CMK (cell line): ENCODE measurements at regions not wholly inside any gene's neighbourhood (a gene's known extent, or its start where the extent isn't known, plus 50 kb on each side); places are given as distances from the start of the nearest gene placed in this dataset.
"Not testable (repeated sequence)": the region's sequence is repeated elsewhere in the genome, so short reads cannot be mapped to it uniquely, and the experiment has no call there.

Source experiments
- DNase-seq: peaks from one replicate; pipeline ENCODE4 v3.0.0-alpha.2; 2010; ENCODE audit warnings: low read depth

DNA sequence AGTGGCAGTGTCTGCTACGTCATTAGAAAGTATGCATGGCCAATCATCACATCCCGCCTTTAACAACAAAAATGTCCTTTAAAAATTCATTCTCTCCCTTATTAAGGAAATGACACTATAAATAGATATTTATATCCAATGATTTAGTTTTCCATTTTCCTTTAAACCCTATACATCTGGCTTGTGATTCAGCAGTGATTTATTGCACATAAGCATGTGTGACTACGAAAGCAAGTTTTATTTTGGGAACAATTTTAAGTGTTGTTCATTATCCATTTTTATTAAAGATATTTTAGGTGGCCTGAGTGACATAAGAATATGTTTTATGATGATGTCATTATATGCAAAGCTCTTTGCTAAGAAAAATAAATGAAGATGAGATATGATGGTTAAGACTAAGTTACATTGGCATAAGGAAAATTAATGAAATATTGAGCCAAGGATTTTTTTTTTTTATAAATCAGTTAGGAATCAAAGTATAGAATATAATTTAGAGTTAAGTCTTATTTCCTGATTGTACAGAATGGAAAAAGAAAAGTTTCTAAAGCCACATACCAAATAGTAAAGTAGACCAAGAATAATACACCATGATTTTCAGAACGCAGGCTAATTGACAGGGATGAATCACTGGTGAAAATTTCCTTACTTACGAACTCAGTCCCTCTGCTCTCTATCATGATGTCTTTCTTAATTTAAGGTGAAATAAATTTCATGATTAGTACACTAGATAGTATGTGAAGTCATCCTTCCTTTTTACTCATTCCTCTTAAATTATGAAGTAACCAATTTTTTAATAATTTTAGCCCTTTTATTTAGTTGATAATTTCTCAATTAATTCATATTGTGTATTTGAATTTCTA is 822.4 kb downstream of the FAT4 start:
- no peak for DNase-seq

DNA sequence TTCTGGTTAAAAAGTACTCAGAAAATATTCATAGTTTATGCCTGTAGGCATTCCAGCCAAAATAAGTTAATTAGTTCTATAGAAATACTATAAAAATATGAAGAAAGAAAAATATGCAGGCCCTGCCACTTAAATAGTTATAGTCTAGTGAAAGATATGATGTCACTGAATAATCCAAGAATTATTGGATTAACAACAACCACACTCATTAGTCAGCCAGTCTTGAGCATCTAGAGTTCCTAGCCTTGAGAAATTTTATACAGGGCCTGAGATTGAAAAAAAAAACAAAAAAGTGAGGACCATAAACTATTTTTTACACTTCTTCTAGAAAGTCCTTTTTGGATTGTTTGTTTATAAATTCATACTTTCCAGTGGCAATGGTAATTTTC is 823.0 kb downstream of the FAT4 start:
- DNase-seq, result no peak

DNA sequence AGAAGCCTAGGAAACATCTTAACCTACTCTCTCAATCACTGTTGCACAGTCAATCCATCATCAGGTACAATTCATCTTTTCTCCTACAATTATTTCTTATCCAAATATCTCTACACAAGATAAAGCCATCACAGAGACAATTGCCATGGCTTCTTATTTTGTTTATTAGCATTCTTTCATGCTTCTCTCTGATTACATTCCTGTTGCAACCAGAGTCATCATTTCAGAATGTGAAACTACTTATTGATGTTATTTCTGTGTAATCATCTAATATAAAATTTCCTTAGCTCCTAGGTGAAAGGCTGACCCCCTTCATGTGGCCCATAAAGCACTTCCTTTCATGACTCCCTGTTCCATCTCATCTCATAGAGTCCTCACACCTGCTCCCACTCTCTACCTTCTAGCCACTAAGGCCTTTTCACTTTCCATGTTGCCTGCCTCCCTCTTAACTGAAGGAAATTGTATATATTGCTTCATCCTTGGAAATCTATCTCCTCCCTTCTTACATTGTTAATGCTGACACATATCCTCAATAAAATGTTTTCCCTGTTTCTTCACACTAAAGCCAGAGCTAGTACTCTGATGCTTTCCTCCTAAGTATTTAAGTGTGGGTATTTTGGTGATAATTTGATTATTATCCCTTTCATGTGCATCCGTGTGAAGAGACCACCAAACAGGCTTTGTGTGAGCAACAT is 829.9 kb downstream of the FAT4 start:
- no peak for DNase-seq

DNA sequence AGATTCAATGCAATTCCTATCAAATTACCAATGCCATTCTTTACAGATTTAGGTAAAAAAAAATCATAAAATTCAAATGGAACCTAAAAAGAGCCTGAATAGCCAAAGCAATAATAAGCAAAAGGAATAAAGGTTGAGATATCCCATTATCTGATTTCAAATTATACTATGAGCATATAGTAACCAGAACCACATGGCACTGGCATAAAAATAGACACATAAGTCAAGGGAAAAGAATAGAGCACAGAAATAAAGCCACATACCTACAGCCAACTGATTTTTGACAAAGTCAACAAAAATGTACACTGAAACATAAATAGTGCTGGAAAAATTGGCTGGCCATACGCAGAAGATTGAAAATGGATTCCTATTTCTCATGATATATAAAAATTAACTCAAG is 853.7 kb downstream of the FAT4 start:
- no peak for DNase-seq

DNA sequence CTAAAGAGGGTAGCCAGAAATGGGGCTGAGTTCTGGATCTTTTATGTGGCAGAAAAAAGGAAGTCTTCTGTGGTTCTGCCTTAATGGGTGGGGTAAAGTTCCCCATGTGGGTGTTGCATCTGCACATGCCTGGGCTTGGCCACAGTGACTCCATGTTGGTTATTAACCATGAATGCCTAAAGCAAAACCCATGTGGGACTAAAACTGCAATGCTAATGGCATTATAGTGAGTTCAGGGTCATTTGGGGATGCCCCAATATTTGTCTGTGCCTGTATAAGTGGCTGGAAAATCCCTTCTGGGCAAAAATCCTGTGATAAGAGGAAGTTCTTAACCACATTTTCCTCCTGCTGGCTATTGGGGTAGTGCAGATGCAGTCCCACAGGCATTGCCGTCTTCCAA is 857.4 kb downstream of the FAT4 start:
- DNase-seq, result peak; percentile 15

DNA sequence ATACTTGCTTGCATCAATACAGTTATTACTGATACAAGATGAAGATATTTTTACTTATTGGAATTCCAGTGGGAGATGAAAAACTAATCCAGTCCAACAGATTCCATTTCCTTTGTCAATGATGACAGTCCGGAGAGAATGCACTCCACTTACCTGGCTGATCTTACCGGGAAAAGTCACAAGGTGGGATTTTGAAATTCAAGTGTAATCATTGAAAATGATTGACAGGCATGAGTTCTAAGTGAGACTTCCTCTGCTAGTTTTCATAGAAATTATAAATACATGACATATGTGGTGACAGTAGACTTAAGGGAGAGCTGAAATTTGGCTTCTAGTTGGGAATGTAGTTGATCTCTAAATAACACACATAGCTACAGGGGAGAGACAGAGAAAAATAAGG is 859.9 kb downstream of the FAT4 start:
- no peak for DNase-seq

DNA sequence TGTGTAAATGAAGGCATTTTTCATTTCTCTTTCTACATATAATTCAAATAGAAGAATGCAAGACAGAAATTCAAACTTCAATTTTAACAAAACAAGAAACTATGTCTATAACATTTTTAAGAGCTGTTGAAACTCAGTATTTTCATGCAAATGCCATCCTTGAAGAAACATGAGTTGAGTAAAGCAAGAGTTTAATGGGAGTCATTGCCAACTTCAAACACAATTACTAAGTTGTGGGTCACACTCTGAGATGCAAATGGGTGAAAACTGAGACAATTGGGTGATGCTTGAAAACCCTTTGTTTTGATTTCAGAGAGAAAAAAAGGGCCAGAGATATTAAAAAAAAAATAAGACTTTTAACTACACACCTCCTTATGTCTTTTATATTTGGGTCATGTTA is 865.9 kb downstream of the FAT4 start:
- DNase-seq, result no peak

DNA sequence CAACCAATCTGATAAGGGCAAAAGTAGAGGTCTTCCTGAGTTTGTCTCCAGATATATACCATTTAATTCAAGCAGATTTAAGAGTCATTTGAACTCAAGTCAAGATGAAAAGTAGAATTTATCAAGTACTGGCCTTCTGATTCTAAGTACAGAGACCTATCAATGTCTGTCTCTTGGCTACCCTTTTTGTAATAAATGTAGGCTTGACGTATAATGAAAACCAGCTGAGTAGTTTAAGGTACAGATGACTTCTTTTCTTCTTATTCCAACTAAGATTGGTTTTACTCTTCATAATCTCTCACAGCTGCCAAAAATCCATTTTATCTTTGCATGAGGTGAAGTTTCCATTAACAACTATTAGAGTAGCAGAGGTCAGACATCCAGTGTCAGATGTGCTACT is 867.6 kb downstream of the FAT4 start:
- no peak for DNase-seq

DNA sequence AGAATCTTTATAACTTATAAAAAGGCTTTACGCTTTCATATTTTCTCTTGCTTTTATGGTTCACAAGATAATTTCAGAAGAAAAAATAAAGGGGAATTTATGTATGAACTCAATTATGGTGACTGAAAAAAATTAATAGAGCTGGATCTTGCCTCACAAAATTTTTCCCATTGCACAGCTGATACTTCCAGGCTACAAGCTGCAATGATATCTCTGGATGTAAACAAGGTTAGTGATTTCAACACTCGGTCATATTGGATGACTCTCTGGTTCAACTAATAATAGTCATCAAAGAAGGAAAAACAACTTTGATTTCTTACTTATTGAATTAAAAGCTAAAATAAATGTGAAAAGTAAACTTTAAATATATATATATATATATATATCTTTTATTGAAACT is 868.0 kb downstream of the FAT4 start:
- DNase-seq, result no peak

DNA sequence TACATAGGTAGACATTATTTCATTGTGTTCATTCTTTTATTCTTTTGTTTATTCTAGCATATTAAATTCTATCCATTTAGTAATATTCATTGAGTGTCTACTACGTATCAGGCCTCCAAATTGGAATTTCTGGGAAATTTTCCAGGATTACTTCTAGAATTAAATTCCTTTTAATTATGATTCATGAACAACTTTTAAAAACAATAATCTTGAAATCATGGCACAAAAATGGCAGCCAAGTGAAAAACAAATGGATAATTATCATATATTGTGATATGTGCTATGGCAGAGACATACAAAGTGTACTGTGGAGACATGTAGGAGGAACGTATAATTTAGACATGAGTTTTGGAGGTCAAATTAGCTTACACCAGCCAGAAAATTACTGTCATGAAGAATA is 868.5 kb downstream of the FAT4 start:
- no peak for DNase-seq

DNA sequence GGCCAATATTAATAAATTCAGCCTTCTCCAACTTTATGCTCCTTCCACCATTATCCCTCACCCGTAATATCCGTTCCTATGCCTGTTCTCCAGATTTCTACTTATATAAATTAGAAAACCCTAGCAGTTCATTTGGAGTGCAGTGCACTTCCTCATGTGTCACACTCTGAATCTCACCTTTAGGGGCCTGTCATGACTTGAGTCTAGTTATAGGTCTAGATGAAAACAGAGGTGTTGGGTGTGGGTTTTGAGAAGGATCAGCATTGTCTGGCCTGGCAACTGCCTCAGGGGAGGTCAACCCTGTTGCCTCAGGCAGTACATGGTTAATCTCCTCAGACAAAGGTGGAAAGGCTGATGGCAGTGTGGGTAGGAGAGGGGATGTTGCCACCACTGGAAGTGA is 876.8 kb downstream of the FAT4 start:
- DNase-seq, result no peak

DNA sequence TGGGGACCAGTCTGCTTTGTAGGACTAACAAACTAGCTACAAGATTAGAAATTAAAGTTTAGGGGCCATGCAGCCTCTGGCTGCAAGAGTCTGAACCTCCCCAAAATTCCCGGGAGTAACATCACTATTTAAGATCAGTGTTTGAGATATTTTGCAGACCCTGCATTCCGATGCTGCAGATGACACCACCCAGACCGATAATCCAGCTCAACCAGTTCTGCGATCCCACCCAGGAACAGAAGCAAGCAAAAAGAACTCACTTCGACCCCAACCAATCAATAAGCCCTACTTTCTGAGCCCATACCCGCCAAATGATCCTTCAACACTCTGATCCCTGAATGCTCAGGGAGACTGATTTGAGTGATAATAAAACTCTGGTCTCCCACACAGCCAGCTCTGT is 877.8 kb downstream of the FAT4 start:
- DNase-seq, result no peak

DNA sequence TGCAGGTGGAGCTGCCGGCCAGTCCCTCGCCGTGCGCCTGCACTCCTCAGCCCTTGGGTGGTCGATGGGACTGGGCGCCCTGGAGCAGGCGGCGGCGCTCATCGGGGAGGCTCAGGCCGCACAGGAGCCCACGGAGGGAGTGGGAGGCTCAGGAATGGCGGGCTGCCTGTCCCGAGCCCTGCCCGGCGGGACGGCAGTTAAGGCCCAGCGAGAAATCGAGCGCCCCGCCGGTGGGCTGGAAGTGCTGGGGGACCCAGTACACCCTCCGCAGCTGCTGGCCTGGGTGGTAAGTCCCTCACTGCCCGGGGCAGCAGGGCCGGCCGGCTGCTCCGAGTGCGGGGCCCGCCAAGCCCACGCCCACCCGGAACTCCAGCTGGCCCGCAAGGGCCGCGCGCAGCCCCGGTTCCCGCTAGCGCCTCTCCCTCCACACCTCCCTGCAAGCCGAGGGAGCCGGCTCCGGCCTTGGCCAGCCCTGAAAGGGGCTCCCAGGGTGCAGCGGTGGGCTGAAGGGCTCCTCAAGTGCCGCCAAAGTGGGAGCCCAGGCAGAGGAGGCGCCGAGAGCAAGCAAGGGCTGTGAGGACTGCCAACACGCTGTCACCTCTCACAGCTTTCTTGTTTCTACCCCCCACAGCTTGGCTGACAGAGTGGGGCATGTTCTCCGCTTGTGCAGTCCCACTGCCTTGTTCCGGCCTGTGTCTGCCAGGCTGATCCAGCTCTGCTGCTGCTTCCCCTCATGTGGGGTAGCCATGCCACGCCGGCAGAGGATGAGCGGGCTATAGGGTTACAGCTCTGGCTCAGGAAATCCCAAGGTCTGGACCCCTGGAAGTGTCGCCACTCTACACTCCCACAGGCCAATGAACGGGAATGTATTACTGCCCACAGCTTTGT is 886.7 kb downstream of the FAT4 start:
- not testable (repeated sequence) for DNase-seq

DNA sequence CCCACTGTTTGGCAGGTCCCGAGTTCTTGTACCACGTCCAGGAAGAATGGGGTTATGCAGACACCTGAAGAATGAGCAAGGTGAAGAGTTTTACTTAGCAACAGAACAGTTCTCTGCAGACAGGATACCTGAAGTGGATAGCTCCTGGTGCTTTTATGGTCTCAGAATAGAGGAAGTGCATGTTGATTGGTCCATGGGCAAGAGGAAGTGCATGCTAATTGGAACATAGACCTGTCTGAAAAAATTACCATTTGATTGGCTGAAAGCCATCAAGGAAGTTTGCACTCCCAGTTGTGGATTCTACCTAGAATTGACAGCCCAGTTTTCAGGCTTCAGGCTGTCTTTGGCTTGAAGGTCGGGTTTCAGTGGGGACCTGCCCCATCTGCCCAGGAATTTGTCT is 887.5 kb downstream of the FAT4 start:
- DNase-seq, result no peak

DNA sequence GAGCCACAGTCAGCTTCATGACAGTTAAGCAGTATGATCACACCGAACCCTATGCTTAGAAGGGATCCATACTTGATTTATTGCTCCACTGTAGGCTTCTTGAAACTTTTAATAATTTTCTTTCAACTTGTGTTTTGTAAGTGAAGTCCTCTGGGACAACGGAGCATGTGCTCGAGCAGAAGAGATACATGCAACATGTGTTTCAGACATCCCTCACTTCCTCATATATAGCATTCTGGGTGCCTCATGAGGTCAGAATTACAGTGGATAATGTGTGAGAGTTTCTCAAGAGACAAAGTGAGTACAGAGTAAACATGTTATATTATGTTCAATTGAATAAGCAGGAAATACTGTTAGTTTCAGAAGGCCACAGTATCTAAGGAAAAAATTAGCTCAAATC is 893.2 kb downstream of the FAT4 start:
- no peak for DNase-seq

DNA sequence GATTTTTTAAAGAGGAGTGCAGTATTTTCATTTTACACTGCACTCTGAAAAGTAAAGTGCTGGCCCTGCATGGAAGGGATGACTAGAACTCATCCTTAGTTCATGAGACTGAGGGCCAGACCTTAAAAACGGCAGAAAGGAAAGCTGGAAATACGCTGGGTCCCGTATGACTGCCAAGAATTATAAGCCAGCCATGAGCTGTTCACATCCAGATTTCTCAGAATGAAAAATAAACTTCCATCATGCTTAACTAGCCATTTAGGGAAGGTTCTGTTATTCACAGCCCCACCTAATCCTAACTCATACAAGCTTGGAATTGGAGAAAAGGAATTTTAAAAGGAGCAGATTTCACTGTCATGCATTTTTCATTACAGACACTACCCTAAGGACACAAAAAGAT is 894.4 kb downstream of the FAT4 start:
- DNase-seq, result no peak

DNA sequence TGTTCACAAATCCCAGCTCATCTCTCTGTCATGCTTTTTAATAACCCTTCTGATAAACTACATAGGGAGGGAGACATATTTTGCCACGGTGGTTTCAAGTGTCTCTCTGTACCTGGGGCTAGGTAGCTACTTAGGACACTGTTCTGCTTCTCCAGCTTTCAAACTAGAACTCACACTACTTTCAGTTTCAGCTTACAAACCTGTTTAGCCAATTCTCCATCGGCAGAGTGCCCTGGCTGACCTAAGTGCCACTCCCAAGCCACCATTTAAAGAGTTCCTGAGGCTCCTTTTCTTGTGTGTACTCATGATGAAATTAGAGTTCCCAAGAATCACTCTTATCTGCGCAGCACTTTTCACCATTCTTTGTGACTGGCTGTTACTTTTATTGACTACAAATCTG is 899.2 kb downstream of the FAT4 start:
- no peak for DNase-seq

DNA sequence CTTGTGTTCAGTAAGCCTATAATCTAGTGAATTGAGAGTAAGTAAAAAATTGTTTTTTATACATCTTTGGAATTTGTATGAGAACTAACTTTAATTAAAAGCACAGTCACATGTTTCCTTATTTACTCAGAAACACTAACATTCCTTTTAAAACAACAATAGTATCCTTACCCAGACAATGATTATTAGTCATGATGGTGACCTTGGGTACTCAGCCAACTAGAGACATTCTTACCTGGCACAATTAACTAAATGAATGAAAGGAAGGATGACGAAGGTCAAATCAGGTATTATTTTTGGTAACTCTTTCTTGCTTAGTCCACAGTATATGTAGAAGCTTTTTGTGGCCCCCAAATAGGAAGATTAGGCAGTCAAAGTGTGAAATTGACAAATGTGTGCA is 901.0 kb downstream of the FAT4 start:
- DNase-seq, result no peak

DNA sequence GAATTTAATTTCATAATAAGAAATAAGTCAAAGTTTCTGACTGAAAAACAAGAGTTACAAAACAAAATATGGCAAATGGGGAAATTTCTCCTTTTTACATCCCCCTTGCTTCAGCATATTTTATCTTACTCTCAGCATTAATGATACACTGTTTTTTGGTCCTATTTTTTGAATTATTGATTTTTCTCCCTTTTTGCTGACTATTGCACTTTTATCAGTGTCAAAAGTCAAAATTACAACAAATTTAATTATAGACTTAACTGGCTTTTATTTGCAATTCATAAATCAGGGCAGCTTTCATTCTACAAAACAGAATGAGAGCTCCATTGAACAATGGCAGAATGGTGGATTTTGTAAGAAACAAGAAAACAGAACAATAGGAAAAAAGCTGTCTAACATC is 901.9 kb downstream of the FAT4 start:
- no peak for DNase-seq

DNA sequence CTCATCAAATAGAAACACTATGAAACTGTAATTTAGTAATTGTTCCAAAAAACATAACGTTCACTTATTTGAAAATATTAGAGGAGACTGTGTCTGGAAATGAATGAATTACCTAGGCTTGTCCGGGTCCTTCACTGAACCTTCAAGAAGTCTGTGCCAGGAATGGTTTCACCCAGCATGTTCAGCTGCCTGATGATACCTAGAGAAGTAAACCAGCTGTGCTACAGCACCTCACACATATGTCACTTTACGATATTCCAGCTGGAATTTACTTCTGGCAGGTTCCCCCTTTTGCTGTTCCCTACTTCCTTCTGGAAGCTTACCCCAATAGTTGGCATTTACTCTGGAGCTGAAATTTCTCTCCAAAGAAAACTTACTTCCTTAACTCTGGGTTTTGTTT is 906.5 kb downstream of the FAT4 start:
- no peak for DNase-seq

DNA sequence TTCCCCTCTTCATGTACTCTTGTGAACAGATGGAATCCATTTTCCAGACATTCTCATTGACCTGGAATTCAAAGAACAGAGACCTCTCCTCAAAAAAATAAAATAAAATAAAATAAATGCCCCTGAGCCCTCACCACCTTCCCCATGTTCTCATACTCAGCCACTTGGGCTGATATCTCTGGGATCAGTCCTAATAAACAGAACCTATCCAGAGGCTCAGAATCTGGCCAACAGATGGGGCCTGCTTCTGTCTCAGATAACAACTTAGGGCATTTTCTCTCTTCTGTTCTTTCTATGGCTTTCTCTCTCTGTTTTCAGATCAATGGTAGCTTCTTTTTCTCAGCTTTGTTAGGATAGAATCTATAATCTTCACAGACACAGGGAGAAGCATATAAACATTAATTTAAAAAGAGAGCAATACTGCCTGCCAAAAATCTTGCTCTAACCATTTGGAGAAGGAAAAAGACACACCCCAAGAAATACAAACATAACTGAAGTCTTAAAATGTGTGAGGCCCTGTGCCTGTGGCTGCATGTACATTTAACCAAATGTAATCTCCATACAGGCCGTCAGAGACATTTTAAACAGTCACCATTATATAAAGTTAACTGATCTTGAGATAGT is 907.1 kb downstream of the FAT4 start:
- no peak for DNase-seq

DNA sequence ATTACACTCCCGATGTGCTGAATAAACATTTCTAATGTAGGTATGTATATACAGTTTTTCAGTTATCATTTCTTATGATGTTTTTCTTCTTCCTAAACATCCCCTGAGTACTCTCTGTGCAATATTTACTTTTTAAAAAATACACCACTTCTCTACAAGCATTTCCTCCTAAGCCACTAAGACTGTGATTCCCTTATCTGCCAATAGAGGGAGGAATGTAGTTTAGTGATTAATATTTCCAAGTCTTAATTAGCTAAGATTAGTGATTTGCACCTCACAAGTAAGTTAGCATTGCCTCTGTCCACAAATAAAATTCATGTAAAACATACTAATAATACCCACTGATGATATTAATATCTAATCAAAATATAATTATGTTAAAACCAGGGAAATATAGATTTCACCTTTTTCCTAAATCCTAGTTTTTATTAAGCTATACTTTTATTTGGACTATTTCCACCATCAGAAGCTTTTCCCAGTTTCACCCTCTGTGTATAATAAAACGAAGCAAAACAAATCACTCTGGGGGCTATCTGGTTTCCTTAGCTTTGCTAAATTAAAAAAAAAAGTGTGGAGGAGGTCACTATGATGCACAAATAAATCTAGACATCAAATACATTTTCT is 909.1 kb downstream of the FAT4 start:
- DNase-seq, result no peak
